GM12878 (cell line): ENCODE measurements at regions not wholly inside any gene's neighbourhood (a gene's known extent, or its start where the extent isn't known, plus 50 kb on each side); places are given as distances from the start of the nearest gene placed in this dataset.

ENCODE experiments used
- ATAC-seq: fragments of 200-7000 bp; cut with Tn5 transposase; 3 replicates; pipeline ENCODE4 v1.9.1; 2020; ENCODE audit warnings: mild to moderate bottlenecking, moderate library complexity
- BruUV-seq: library from RNA; stranded (reverse); fragments of 400-500 nt; replicated peaks from 2 replicates; lab custom pipeline; 2021; lab: Mats Ljungman, UMichigan
- CTCF ChIA-PET: fragments of 300-600 bp; sonication (Branson Sonifier 250); formaldehyde crosslinking; extraction: SDS; loops from one replicate; lab custom pipeline; 2021; ENCODE audit warnings: inconsistent platforms; lab: Yijun Ruan, JAX
- POLR2A ChIA-PET: fragments of 350-600 bp; formaldehyde crosslinking; extraction: SDS; loops from one replicate; lab custom pipeline; 2021; ENCODE audit warnings: inconsistent platforms; lab: Charles Lee
- RAD21 ChIA-PET: fragments of 300-600 bp; sonication (Branson Sonifier 250); formaldehyde crosslinking; loops from one replicate; lab custom pipeline; 2023; ENCODE audit warnings: antibody characterized with exemption; ENCODE audit not compliant: unreplicated experiment; lab: Charles Lee
- SMC1A ChIA-PET: fragments of 300-600 bp; sonication (Branson Sonifier 250); formaldehyde crosslinking; loops from one replicate; lab custom pipeline; 2023; ENCODE audit not compliant: unreplicated experiment, uncharacterized antibody; lab: Charles Lee
- DNase-seq: peaks from one replicate; pipeline ENCODE4 v3.0.0-alpha.2; 2011; ENCODE audit warnings: low read depth, low spot score
- FAIRE-seq: peaks from 3 replicates; lab custom pipeline; 2011; peaks lifted over from hg19 to GRCh38; lab: Jason Lieb, UNC
- H2AFZ ChIP-seq: 2 replicates; pipeline ENCODE4 v1.6.0; 2011; ENCODE audit warnings: low read depth, low read length, control low read depth; ENCODE audit not compliant: control insufficient read depth
- H3K27ac ChIP-seq: 2 replicates; pipeline ENCODE4 v1.5.1; 2011; ENCODE audit warnings: control low read depth; ENCODE audit not compliant: control insufficient read depth, insufficient read depth
- H3K27me3 ChIP-seq, 2 experiments: replicated peaks in 1 of 2; 2 replicates each; pipeline versions ENCODE4 v1.6.0 to v1.6.1; 2011; ENCODE audit warnings: low read length in 1 of 2; ENCODE audit not compliant: control insufficient read depth in 2 of 2, insufficient read depth in 2 of 2
- H3K36me3 ChIP-seq, 2 experiments: 2 replicates each; pipeline ENCODE4 v1.5.1; 2011; ENCODE audit warnings: low read length in 1 of 2; ENCODE audit not compliant: control insufficient read depth in 2 of 2, insufficient read depth in 2 of 2
- H3K4me1 ChIP-seq: 2 replicates; pipeline ENCODE4 v1.6.1; 2011; ENCODE audit warnings: mild to moderate bottlenecking, low read length, moderate library complexity, mixed read lengths; ENCODE audit not compliant: control insufficient read depth, insufficient read depth
- H3K4me2 ChIP-seq: 2 replicates; pipeline ENCODE4 v1.6.0; 2011; ENCODE audit warnings: control low read depth; ENCODE audit not compliant: control insufficient read depth, insufficient read depth
- H3K4me3 ChIP-seq: fragments of 200-600 bp; sonication (generic); 2 replicates; pipeline ENCODE4 v1.5.1; 2016
- H3K79me2 ChIP-seq: 2 replicates; pipeline ENCODE4 v1.6.0; 2011; ENCODE audit warnings: low read length; ENCODE audit not compliant: control insufficient read depth, insufficient read depth
- H3K9ac ChIP-seq: 2 replicates; pipeline ENCODE4 v1.8.0; 2011; ENCODE audit warnings: low read length, control low read depth, mixed read lengths; ENCODE audit not compliant: control insufficient read depth, insufficient read depth
- H3K9me3 ChIP-seq: replicated peaks from 3 replicates; pipeline ENCODE4 v1.5.1; 2011; ENCODE audit warnings: mild to moderate bottlenecking, low read length; ENCODE audit not compliant: control insufficient read depth, insufficient read depth
- H4K20me1 ChIP-seq: 2 replicates; pipeline ENCODE4 v1.6.0; 2011; ENCODE audit not compliant: control insufficient read depth, insufficient read depth
- ATF7 ChIP-seq: fragments of 450-650 bp; IDR thresholded peaks from 2 replicates; pipeline ENCODE4 v1.6.1; 2016; ENCODE audit warnings: low read depth, mild to moderate bottlenecking
- BCL11A ChIP-seq: IDR thresholded peaks from 2 replicates; pipeline ENCODE4 v1.6.1; 2011; ENCODE audit warnings: low read depth, low read length
- CBX3 ChIP-seq: fragments of 200-600 bp; sonication (generic); IDR thresholded peaks from 2 replicates; pipeline ENCODE4 v1.6.1; 2016; ENCODE audit warnings: low read depth, borderline replicate concordance
- CHD2 ChIP-seq: IDR thresholded peaks from 2 replicates; pipeline ENCODE4 v1.6.1; 2011; ENCODE audit warnings: low read depth, low read length, improper control_type of control experiment, borderline replicate concordance
- CREM ChIP-seq: IDR thresholded peaks from 2 replicates; pipeline ENCODE4 v1.6.1; 2014; ENCODE audit warnings: antibody characterized with exemption, low read depth
- CUX1 ChIP-seq: IDR thresholded peaks from 2 replicates; pipeline ENCODE4 v1.6.1; 2012; ENCODE audit warnings: improper control_type of control experiment, low read depth, low read length; ENCODE audit not compliant: insufficient replicate concordance
- GABPA ChIP-seq: IDR thresholded peaks from 2 replicates; pipeline ENCODE4 v1.6.1; 2014; ENCODE audit warnings: antibody characterized with exemption, low read depth, mild to moderate bottlenecking, inconsistent platforms
- IRF4 ChIP-seq: IDR thresholded peaks from 2 replicates; pipeline ENCODE4 v1.6.1; 2011; ENCODE audit warnings: low read depth, low read length
- KDM1A ChIP-seq: fragments of 200-600 bp; sonication (generic); IDR thresholded peaks from 2 replicates; pipeline ENCODE4 v1.6.1; 2016; ENCODE audit warnings: borderline replicate concordance
- KLF5 ChIP-seq: fragments of 450-650 bp; IDR thresholded peaks from 2 replicates; pipeline ENCODE4 v1.6.1; 2014; ENCODE audit warnings: mild to moderate bottlenecking; ENCODE audit not compliant: partially characterized antibody
- LARP7 ChIP-seq: fragments of 450-650 bp; IDR thresholded peaks from 2 replicates; pipeline ENCODE4 v1.6.1; 2017; ENCODE audit warnings: mild to moderate bottlenecking
- MAX ChIP-seq: IDR thresholded peaks from 2 replicates; pipeline ENCODE4 v1.6.1; 2012; ENCODE audit warnings: low read depth, low read length, improper control_type of control experiment
- MEF2B ChIP-seq: fragments of 450-650 bp; IDR thresholded peaks from 2 replicates; pipeline ENCODE4 v1.6.1; 2018; ENCODE audit warnings: mild to moderate bottlenecking, moderate library complexity; ENCODE audit not compliant: partially characterized antibody, poor library complexity, severe bottlenecking
- POLR2AphosphoS2 ChIP-seq: IDR thresholded peaks from 2 replicates; pipeline ENCODE4 v1.6.1; 2011; ENCODE audit warnings: low read depth, mild to moderate bottlenecking, low read length, improper control_type of control experiment, moderate library complexity
- RAD21 ChIP-seq: IDR thresholded peaks from 2 replicates; pipeline ENCODE4 v1.6.1; 2011; ENCODE audit warnings: mild to moderate bottlenecking, low read depth, low read length, moderate library complexity; ENCODE audit not compliant: insufficient read depth
- WGBS: methylation state at CpG from one replicate; pipeline ENCODE4 v1.1.6; 2016; ENCODE audit warnings: low lambda C conversion rate; ENCODE audit not compliant: insufficient replicate concordance, insufficient coverage; ENCODE audit errors: missing lambda C conversion rate; 5-methylcytosine and 5-hydroxymethylcytosine counted together
- in situ Hi-C: fragments of 300-500 bp; cut with MboI; formaldehyde crosslinking; loops from 9 replicates; pipeline ENCODE4 v1.14.3; 2018; ENCODE audit warnings: mixed read lengths
- intact Hi-C: fragments of 100-400 bp; cut with micrococcal nuclease; formaldehyde crosslinking; loops from one replicate; pipeline ENCODE4 v1.14.2; 2022; ENCODE audit not compliant: unreplicated experiment

- H3K4me1 ChIP-seq: no peaks in the 10 kb centered on the region
- no peak for DNase-seq
- H3K9ac ChIP-seq: no peak overlapping the region
- H2AFZ ChIP-seq: no peak overlapping the region
- RAD21 ChIA-PET: no interaction called here
- H3K27me3 ChIP-seq: no peaks in the 10 kb centered on the region
- no peak overlapping the region for H3K4me2 ChIP-seq
- ATAC-seq: no peak
- in situ Hi-C loops: no loop called here
- no peaks in the 10 kb centered on the region for H3K79me2 ChIP-seq
- intact Hi-C loops: no loop called here
- no peak for FAIRE-seq
- CTCF ChIA-PET: no interaction called here
- H3K27ac ChIP-seq: no peak overlapping the region
- no peak overlapping the region for H3K4me3 ChIP-seq
- SMC1A ChIA-PET: no interaction called here
- 0% methylated on average over 1 of the region's 1 CpG for WGBS
- no TSS peak for BruUV-seq
- no peaks in the 10 kb centered on the region for H3K36me3 ChIP-seq
- H4K20me1 ChIP-seq: no peaks in the 10 kb centered on the region
- TF ChIP-seq GABPA (no peak), CREM (no peak), BCL11A (no peak), ATF7 (no peak), POLR2AphosphoS2 (no peak)
- no peaks in the 10 kb centered on the region; the same call in 2 of the 3 replicates for H3K9me3 ChIP-seq
- POLR2A ChIA-PET: no interaction called here
These were observed 539.3 kb downstream of the NR2F2 start for GRCh38 chr15:96869790-96870189.

- Histone ChIP-seq H3K79me2 (no peaks in the 10 kb centered on the region), H2AFZ (no peak overlapping the region), H3K9ac (no peak overlapping the region), H3K4me3 (no peak overlapping the region), H3K4me2 (no peak overlapping the region), H3K9me3 (no peaks in the 10 kb centered on the region; the same call in 2 of the 3 replicates), H3K27me3 (no peaks in the 10 kb centered on the region), H3K27ac (no peak overlapping the region), H3K36me3 (no peaks in the 10 kb centered on the region), H3K4me1 (no peaks in the 10 kb centered on the region), H4K20me1 (no peaks in the 10 kb centered on the region)
- SMC1A ChIA-PET: no interaction called here
- TF ChIP-seq KDM1A (no peak), MEF2B (no peak), KLF5 (no peak), CBX3 (no peak), CUX1 (no peak), LARP7 (no peak), CHD2 (no peak), MAX (no peak), IRF4 (no peak), RAD21 (no peak)
- POLR2A ChIA-PET: no interaction called here
- RAD21 ChIA-PET: no interaction called here
- FAIRE-seq: no peak
- WGBS: 28% methylated on average over 8 of the region's 8 CpGs
- CTCF ChIA-PET: interaction anchor here (0.6 to 0.7 kb wide), 4 partner anchors 10 to 627 kb away, joined by 3 read pairs; no protein-coding TSS in a partner anchor
- in situ Hi-C loops: no loop called here
- ATAC-seq: no peak
- no TSS peak for BruUV-seq
- no peak for DNase-seq
- intact Hi-C loops: no loop called here
These were observed 540.1 kb downstream of the NR2F2 start for GRCh38 chr15:96870580-96870979.
